CD4-positive, alpha-beta T cell (primary cell): ENCODE measurements at regions not wholly inside any gene's neighbourhood (a gene's known extent, or its start where the extent isn't known, plus 50 kb on each side); places are given as distances from the start of the nearest gene placed in this dataset.

Experiments
- ATAC-seq: fragments of 200-7000 bp; cut with Tn5 transposase; one replicate; pipeline ENCODE4 v1.10.0; 2022; ENCODE audit warnings: mild to moderate bottlenecking; ENCODE audit not compliant: poor library complexity
- CTCF ChIA-PET: fragments of 350-600 bp; sonication (Branson Sonifier 250); formaldehyde crosslinking; loops from one replicate; lab custom pipeline; 2021; ENCODE audit warnings: antibody characterized with exemption, inconsistent platforms; lab: Charles Lee
- POLR2A ChIA-PET: fragments of 350-600 bp; sonication (Branson Sonifier 250); formaldehyde crosslinking; loops from one replicate; lab custom pipeline; 2021; ENCODE audit warnings: antibody characterized with exemption, inconsistent platforms; lab: Charles Lee
- DNase-seq, 14 experiments: peaks; one replicate each; pipeline ENCODE4 v3.0.0-alpha.2; 2013 to 2020; ENCODE audit warnings: mixed read lengths in 2 of 14
- H3K27ac ChIP-seq, 2 donors: one replicate each; pipeline versions ENCODE4 v1.5.1 to v1.7.0; 2013; ENCODE audit warnings: low read length in 2 of 2, low read depth in 1 of 2, mild to moderate bottlenecking in 1 of 2
- H3K27me3 ChIP-seq, 2 experiments: 1 replicate in 1 of 2; 2 replicates in 1 of 2; pipeline versions ENCODE4 v1.6.1 to v1.7.0; 2013; ENCODE audit warnings: low read length in 2 of 2, control low read depth in 1 of 2, mild to moderate bottlenecking in 1 of 2, moderate library complexity in 1 of 2; ENCODE audit not compliant: insufficient read depth in 2 of 2, control insufficient read depth in 1 of 2
- H3K36me3 ChIP-seq: one replicate; pipeline ENCODE4 v1.6.1; 2013; ENCODE audit warnings: low read length, control low read depth; ENCODE audit not compliant: insufficient read depth
- H3K4me1 ChIP-seq: one replicate; pipeline ENCODE4 v1.6.1; 2013; ENCODE audit warnings: low read length, control low read depth; ENCODE audit not compliant: insufficient read depth
- H3K4me3 ChIP-seq: one replicate; pipeline ENCODE4 v1.5.1; 2013; ENCODE audit warnings: mild to moderate bottlenecking, low read length, moderate library complexity
- H3K9me3 ChIP-seq, 2 experiments: 1 replicate in 1 of 2; 2 replicates in 1 of 2; pipeline versions ENCODE4 v1.6.1 to v1.7.0; 2013; ENCODE audit warnings: low read length in 2 of 2, mild to moderate bottlenecking in 2 of 2, control low read depth in 1 of 2, moderate library complexity in 1 of 2; ENCODE audit not compliant: control insufficient read depth in 1 of 2, insufficient read depth in 1 of 2
- H3K27ac Mint-ChIP-seq: one replicate; pipeline ENCODE4 v1.8.0; 2020; ENCODE audit warnings: mixed read lengths
- H3K27me3 Mint-ChIP-seq: one replicate; pipeline ENCODE4 v1.8.0; 2021; ENCODE audit warnings: mixed read lengths
- H3K36me3 Mint-ChIP-seq: one replicate; pipeline ENCODE4 v1.8.0; 2021; ENCODE audit warnings: low read depth, mixed read lengths
- H3K4me1 Mint-ChIP-seq: one replicate; pipeline ENCODE4 v1.8.0; 2021; ENCODE audit warnings: low read depth, mixed read lengths
- H3K4me3 Mint-ChIP-seq: one replicate; pipeline ENCODE4 v1.8.0; 2020; ENCODE audit warnings: mild to moderate bottlenecking, mixed read lengths
- H3K9me3 Mint-ChIP-seq: one replicate; pipeline ENCODE4 v1.8.0; 2020; ENCODE audit warnings: mixed read lengths
- CTCF ChIP-seq: fragments of 200-600 bp; IDR thresholded peaks from one replicate; pipeline ENCODE4 v1.8.0; 2022; ENCODE audit warnings: antibody characterized with exemption, mild to moderate bottlenecking
- intact Hi-C, 2 experiments: fragments of 100-400 bp; cut with DNase I in 1 of 2; cut with micrococcal nuclease in 1 of 2; formaldehyde crosslinking; loops; one replicate each; pipeline versions ENCODE4 v1.15.1 to v1.9.0; 2023 to 2025; cut with DNase I, micrococcal nuclease

GRCh38 chr9:7415836-7416235, 383.7 kb downstream of the DMAC1 start:
- ATAC-seq (no peak), DNase-seq (no peak)
- Mint-ChIP-seq H3K4me3 (no peak overlapping the region), H3K36me3 (no peaks in the 10 kb centered on the region), H3K9me3 (peaks cover 8% of the 10 kb centered on the region), H3K27ac (no peak overlapping the region), H3K27me3 (no peaks in the 10 kb centered on the region), H3K4me1 (no peaks in the 10 kb centered on the region)
- ChIA-PET POLR2A (no interaction called here), CTCF (no interaction called here)
- no peaks in the 10 kb centered on the region for H3K36me3 ChIP-seq
- H3K4me3 ChIP-seq, result no peak overlapping the region
- no peak overlapping the region for H3K27ac ChIP-seq
- no peaks in the 10 kb centered on the region for H3K4me1 ChIP-seq
- intact Hi-C loops, result no loop called here
- H3K9me3 ChIP-seq, result no peaks in the 10 kb centered on the region
- no peaks in the 10 kb centered on the region for H3K27me3 ChIP-seq
- no peak for TF ChIP-seq CTCF

GRCh38 chr9:7408845-7409244, 390.7 kb downstream of the DMAC1 start:
- H3K27me3 Mint-ChIP-seq, result peaks cover 8% of the 10 kb centered on the region
- no peaks in the 10 kb centered on the region for H3K4me1 ChIP-seq
- H3K9me3 ChIP-seq, result no peaks in the 10 kb centered on the region
- no peaks in the 10 kb centered on the region for H3K4me1 Mint-ChIP-seq
- no peaks in the 10 kb centered on the region for H3K27me3 ChIP-seq
- H3K36me3 Mint-ChIP-seq, result no peaks in the 10 kb centered on the region
- intact Hi-C loops, result no loop called here
- ATAC-seq, result no peak
- H3K4me3 Mint-ChIP-seq, result no peak overlapping the region
- ChIA-PET CTCF (no interaction called here), POLR2A (no interaction called here)
- no peak overlapping the region for H3K4me3 ChIP-seq
- no peak for TF ChIP-seq CTCF
- no peaks in the 10 kb centered on the region for H3K36me3 ChIP-seq
- no peaks in the 10 kb centered on the region for H3K9me3 Mint-ChIP-seq
- no peak for DNase-seq
- H3K27ac ChIP-seq, result no peak overlapping the region
- no peak overlapping the region for H3K27ac Mint-ChIP-seq

- ATAC-seq (no peak), DNase-seq (no peak)
- intact Hi-C loops, result no loop called here
- Mint-ChIP-seq H3K4me3 (no peak overlapping the region), H3K27ac (no peak overlapping the region), H3K4me1 (no peaks in the 10 kb centered on the region), H3K36me3 (no peaks in the 10 kb centered on the region), H3K9me3 (no peaks in the 10 kb centered on the region), H3K27me3 (peaks cover 8% of the 10 kb centered on the region)
- H3K36me3 ChIP-seq, result no peaks in the 10 kb centered on the region
- no peaks in the 10 kb centered on the region for H3K4me1 ChIP-seq
- POLR2A ChIA-PET, result no interaction called here
- H3K27me3 ChIP-seq, result no peaks in the 10 kb centered on the region
- H3K4me3 ChIP-seq, result no peak overlapping the region
- TF ChIP-seq CTCF, result no peak
- H3K9me3 ChIP-seq, result no peaks in the 10 kb centered on the region
- CTCF ChIA-PET, result no interaction called here
- no peak overlapping the region for H3K27ac ChIP-seq
Measured at GRCh38 chr9:7407246-7407645, 392.3 kb downstream of the DMAC1 start.
